ENCODE measurements at regions not wholly inside any gene's neighbourhood (a gene's known extent, or its start where the extent isn't known, plus 50 kb on each side); places are given as distances from the start of the nearest gene placed in this dataset.

- TF ChIP-seq CTCF (IDR thresholded peaks at IDR 0.05) = no peak
- no peak for TF ChIP-seq POLR2AphosphoS5 (IDR thresholded peaks at IDR 0.05)
Measured at GRCh38 chr4:10891866-10892265, 207.3 kb upstream of the CLNK start.
